ENCODE measurements at regions not wholly inside any gene's neighbourhood (a gene's known extent, or its start where the extent isn't known, plus 50 kb on each side); places are given as distances from the start of the nearest gene placed in this dataset.

GRCh38 chr3:28863186-28863585 lies 417.7 kb upstream of the RBMS3 start:
- no peak overlapping the region for H3K27ac ChIP-seq (ENCODE audit: low read depth, low read length)
- no peaks in the 10 kb centered on the region for H3K36me3 ChIP-seq (ENCODE audit: control insufficient read depth, low read length)
- H3K9me2 ChIP-seq (replicated peaks; ENCODE audit: control insufficient read depth, low read length), result no peaks in the 10 kb centered on the region
- no peaks in the 10 kb centered on the region for H3K9me3 ChIP-seq (ENCODE audit: control insufficient read depth, insufficient read depth, low read length)
- H3F3A ChIP-seq (ENCODE audit: control insufficient read depth, insufficient read depth), result no peaks in the 10 kb centered on the region
- H3K79me2 ChIP-seq (ENCODE audit: control insufficient read depth, low read length), result no peaks in the 10 kb centered on the region
- H3K4me1 ChIP-seq (ENCODE audit: control insufficient read depth, low read length), result no peaks in the 10 kb centered on the region
- no peak for TF ChIP-seq EZH2phosphoT487 (IDR thresholded peaks at IDR 0.05; ENCODE audit: borderline replicate concordance, low read length)
- TF ChIP-seq, protein P1, sequence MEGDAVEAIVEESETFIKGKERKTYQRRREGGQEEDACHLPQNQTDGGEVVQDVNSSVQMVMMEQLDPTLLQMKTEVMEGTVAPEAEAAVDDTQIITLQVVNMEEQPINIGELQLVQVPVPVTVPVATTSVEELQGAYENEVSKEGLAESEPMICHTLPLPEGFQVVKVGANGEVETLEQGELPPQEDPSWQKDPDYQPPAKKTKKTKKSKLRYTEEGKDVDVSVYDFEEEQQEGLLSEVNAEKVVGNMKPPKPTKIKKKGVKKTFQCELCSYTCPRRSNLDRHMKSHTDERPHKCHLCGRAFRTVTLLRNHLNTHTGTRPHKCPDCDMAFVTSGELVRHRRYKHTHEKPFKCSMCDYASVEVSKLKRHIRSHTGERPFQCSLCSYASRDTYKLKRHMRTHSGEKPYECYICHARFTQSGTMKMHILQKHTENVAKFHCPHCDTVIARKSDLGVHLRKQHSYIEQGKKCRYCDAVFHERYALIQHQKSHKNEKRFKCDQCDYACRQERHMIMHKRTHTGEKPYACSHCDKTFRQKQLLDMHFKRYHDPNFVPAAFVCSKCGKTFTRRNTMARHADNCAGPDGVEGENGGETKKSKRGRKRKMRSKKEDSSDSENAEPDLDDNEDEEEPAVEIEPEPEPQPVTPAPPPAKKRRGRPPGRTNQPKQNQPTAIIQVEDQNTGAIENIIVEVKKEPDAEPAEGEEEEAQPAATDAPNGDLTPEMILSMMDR (IDR thresholded peaks at IDR 0.05; ENCODE audit: low read depth, low read length, poor library complexity, severe bottlenecking), result no peak
- no peaks in the 10 kb centered on the region for H3K27me3 ChIP-seq (ENCODE audit: control insufficient read depth, low read length)
- H4K20me1 ChIP-seq (ENCODE audit: control insufficient read depth, insufficient read depth, low read depth, low read length), result no peaks in the 10 kb centered on the region
- no peak overlapping the region for H3K4me2 ChIP-seq (ENCODE audit: low read length)
- no peak overlapping the region for H3K4me3 ChIP-seq (ENCODE audit: low read length)

DNA sequence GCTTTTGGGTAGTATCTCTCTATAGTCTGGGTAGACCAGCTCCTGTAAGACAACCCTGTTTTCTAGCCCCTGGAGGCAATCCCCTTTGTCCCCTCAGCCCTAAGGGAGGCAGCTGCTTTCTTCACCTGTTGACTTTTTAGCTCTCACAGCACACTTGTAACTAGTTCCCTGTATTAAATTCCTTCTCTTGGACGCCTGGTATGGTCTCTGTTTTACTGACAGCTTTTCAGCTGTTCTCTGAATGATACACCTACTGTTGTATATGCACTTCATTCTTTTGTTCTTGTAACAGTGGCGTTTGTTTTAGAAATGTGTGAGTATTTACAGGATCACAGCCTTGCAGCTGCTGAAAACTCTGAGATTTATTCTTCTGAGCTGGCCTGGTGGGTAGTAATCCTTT lies 413.0 kb upstream of the RBMS3 start:
- Histone ChIP-seq H3K4me1 (ENCODE audit: control insufficient read depth, low read length) (no peaks in the 10 kb centered on the region), H3K9me3 (ENCODE audit: control insufficient read depth, insufficient read depth, low read length) (no peaks in the 10 kb centered on the region), H3K27me3 (ENCODE audit: control insufficient read depth, low read length) (no peaks in the 10 kb centered on the region), H4K20me1 (ENCODE audit: control insufficient read depth, insufficient read depth, low read depth, low read length) (no peaks in the 10 kb centered on the region), H3K36me3 (ENCODE audit: control insufficient read depth, low read length) (no peaks in the 10 kb centered on the region), H3K79me2 (ENCODE audit: control insufficient read depth, low read length) (no peaks in the 10 kb centered on the region), H3K27ac (ENCODE audit: low read depth, low read length) (no peak overlapping the region), H3K4me2 (ENCODE audit: low read length) (no peak overlapping the region), H3K9me2 (replicated peaks; ENCODE audit: control insufficient read depth, low read length) (no peaks in the 10 kb centered on the region), H3K4me3 (ENCODE audit: low read length) (no peak overlapping the region), H3F3A (ENCODE audit: control insufficient read depth, insufficient read depth) (no peaks in the 10 kb centered on the region)
- TF ChIP-seq, protein P1 (IDR thresholded peaks at IDR 0.05; ENCODE audit: low read depth, low read length, poor library complexity, severe bottlenecking), result no peak
- TF ChIP-seq EZH2phosphoT487 (IDR thresholded peaks at IDR 0.05; ENCODE audit: borderline replicate concordance, low read length), result no peak

- Histone ChIP-seq H3K4me2 (ENCODE audit: low read length) (no peak overlapping the region), H3K36me3 (ENCODE audit: control insufficient read depth, low read length) (no peaks in the 10 kb centered on the region), H4K20me1 (ENCODE audit: control insufficient read depth, insufficient read depth, low read depth, low read length) (no peaks in the 10 kb centered on the region), H3K4me3 (ENCODE audit: low read length) (no peak overlapping the region), H3K9me3 (ENCODE audit: control insufficient read depth, insufficient read depth, low read length) (no peaks in the 10 kb centered on the region), H3K9me2 (replicated peaks; ENCODE audit: control insufficient read depth, low read length) (no peaks in the 10 kb centered on the region), H3F3A (ENCODE audit: control insufficient read depth, insufficient read depth) (no peaks in the 10 kb centered on the region), H3K79me2 (ENCODE audit: control insufficient read depth, low read length) (no peaks in the 10 kb centered on the region), H3K4me1 (ENCODE audit: control insufficient read depth, low read length) (no peaks in the 10 kb centered on the region), H3K27me3 (ENCODE audit: control insufficient read depth, low read length) (no peaks in the 10 kb centered on the region), H3K27ac (ENCODE audit: low read depth, low read length) (no peak overlapping the region)
- TF ChIP-seq, protein P1 (IDR thresholded peaks at IDR 0.05; ENCODE audit: low read depth, low read length, poor library complexity, severe bottlenecking), result no peak
- TF ChIP-seq EZH2phosphoT487 (IDR thresholded peaks at IDR 0.05; ENCODE audit: borderline replicate concordance, low read length), result no peak
Observed at GRCh38 chr3:28868897-28869296, 412.0 kb upstream of the RBMS3 start.

- Histone ChIP-seq H3K27ac (ENCODE audit: low read depth, low read length) (no peak overlapping the region), H3K4me1 (ENCODE audit: control insufficient read depth, low read length) (no peaks in the 10 kb centered on the region), H3K27me3 (ENCODE audit: control insufficient read depth, low read length) (no peaks in the 10 kb centered on the region), H3K9me3 (ENCODE audit: control insufficient read depth, insufficient read depth, low read length) (no peaks in the 10 kb centered on the region), H3K79me2 (ENCODE audit: control insufficient read depth, low read length) (no peaks in the 10 kb centered on the region), H4K20me1 (ENCODE audit: control insufficient read depth, insufficient read depth, low read depth, low read length) (no peaks in the 10 kb centered on the region), H3F3A (ENCODE audit: control insufficient read depth, insufficient read depth) (no peaks in the 10 kb centered on the region), H3K36me3 (ENCODE audit: control insufficient read depth, low read length) (no peaks in the 10 kb centered on the region), H3K4me2 (ENCODE audit: low read length) (no peak overlapping the region), H3K4me3 (ENCODE audit: low read length) (no peak overlapping the region), H3K9me2 (replicated peaks; ENCODE audit: control insufficient read depth, low read length) (no peaks in the 10 kb centered on the region)
- TF ChIP-seq, protein P1 (IDR thresholded peaks at IDR 0.05; ENCODE audit: low read depth, low read length, poor library complexity, severe bottlenecking), result no peak
- TF ChIP-seq EZH2phosphoT487 (IDR thresholded peaks at IDR 0.05; ENCODE audit: borderline replicate concordance, low read length), result no peak
Observed at GRCh38 chr3:28877912-28878311, 403.0 kb upstream of the RBMS3 start.

Measured in DOHH2 (cell line).